ENCODE measurements at regions not wholly inside any gene's neighbourhood (a gene's known extent, or its start where the extent isn't known, plus 50 kb on each side); places are given as distances from the start of the nearest gene placed in this dataset.

DNA sequence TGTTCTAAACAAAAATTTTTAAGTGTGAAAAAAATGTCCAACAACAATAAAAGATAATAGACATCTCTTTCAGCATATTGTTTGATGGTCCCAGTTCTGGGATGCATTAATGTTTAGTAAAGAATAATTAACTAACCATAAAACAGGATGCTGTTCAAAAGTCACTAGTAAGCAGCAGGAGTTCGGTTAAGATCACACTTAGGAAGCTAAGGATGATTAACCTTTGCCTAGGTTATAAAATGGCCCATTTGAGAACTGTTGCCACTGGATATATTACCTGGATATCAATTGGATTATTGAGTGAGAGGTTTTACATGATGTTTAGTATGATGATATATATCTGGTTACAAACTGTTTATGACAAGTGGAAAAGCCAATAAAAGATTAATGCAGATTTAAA lies 171.7 kb downstream of the ATG4C start:
- TF ChIP-seq, protein P1, sequence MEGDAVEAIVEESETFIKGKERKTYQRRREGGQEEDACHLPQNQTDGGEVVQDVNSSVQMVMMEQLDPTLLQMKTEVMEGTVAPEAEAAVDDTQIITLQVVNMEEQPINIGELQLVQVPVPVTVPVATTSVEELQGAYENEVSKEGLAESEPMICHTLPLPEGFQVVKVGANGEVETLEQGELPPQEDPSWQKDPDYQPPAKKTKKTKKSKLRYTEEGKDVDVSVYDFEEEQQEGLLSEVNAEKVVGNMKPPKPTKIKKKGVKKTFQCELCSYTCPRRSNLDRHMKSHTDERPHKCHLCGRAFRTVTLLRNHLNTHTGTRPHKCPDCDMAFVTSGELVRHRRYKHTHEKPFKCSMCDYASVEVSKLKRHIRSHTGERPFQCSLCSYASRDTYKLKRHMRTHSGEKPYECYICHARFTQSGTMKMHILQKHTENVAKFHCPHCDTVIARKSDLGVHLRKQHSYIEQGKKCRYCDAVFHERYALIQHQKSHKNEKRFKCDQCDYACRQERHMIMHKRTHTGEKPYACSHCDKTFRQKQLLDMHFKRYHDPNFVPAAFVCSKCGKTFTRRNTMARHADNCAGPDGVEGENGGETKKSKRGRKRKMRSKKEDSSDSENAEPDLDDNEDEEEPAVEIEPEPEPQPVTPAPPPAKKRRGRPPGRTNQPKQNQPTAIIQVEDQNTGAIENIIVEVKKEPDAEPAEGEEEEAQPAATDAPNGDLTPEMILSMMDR (IDR thresholded peaks at IDR 0.05; ENCODE audit: poor library complexity, severe bottlenecking), result no peak
- no peak for TF ChIP-seq EZH2 (IDR thresholded peaks at IDR 0.05; ENCODE audit: borderline replicate concordance, insufficient read depth, low read length, poor library complexity, severe bottlenecking)
- no peak for TF ChIP-seq RAD21 (conservative IDR thresholded peaks at IDR 0.05)
- no peak for TF ChIP-seq MXI1 (conservative IDR thresholded peaks at IDR 0.05; ENCODE audit: poor library complexity, severe bottlenecking)
- TF ChIP-seq POLR2AphosphoS5 (IDR thresholded peaks at IDR 0.05), result no peak
- TF ChIP-seq, protein P2, sequence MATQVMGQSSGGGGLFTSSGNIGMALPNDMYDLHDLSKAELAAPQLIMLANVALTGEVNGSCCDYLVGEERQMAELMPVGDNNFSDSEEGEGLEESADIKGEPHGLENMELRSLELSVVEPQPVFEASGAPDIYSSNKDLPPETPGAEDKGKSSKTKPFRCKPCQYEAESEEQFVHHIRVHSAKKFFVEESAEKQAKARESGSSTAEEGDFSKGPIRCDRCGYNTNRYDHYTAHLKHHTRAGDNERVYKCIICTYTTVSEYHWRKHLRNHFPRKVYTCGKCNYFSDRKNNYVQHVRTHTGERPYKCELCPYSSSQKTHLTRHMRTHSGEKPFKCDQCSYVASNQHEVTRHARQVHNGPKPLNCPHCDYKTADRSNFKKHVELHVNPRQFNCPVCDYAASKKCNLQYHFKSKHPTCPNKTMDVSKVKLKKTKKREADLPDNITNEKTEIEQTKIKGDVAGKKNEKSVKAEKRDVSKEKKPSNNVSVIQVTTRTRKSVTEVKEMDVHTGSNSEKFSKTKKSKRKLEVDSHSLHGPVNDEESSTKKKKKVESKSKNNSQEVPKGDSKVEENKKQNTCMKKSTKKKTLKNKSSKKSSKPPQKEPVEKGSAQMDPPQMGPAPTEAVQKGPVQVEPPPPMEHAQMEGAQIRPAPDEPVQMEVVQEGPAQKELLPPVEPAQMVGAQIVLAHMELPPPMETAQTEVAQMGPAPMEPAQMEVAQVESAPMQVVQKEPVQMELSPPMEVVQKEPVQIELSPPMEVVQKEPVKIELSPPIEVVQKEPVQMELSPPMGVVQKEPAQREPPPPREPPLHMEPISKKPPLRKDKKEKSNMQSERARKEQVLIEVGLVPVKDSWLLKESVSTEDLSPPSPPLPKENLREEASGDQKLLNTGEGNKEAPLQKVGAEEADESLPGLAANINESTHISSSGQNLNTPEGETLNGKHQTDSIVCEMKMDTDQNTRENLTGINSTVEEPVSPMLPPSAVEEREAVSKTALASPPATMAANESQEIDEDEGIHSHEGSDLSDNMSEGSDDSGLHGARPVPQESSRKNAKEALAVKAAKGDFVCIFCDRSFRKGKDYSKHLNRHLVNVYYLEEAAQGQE (IDR thresholded peaks at IDR 0.05; ENCODE audit: borderline replicate concordance), result no peak
- TF ChIP-seq EP300 (conservative IDR thresholded peaks at IDR 0.05; ENCODE audit: poor library complexity, severe bottlenecking), result no peak

All from neural cell (in vitro differentiated cells).